ENCODE measurements at regions not wholly inside any gene's neighbourhood (a gene's known extent, or its start where the extent isn't known, plus 50 kb on each side); places are given as distances from the start of the nearest gene placed in this dataset.

GRCh38 chr5:61274511-61274911 is 57.5 kb upstream of the ZSWIM6 start:
- no peak overlapping the region for H2BK120ac ChIP-seq (ENCODE audit: low read depth, low read length)
- no peak overlapping the region for H3K4ac ChIP-seq (ENCODE audit: low read depth, low read length)
- no peaks in the 10 kb centered on the region for H3K79me2 ChIP-seq (ENCODE audit: control insufficient read depth, insufficient read depth, low read length)
- no peak overlapping the region for H4K5ac ChIP-seq (ENCODE audit: low read length)
- H3K56ac ChIP-seq (ENCODE audit: low read length): no peak overlapping the region
- H4K8ac ChIP-seq (ENCODE audit: low read depth, low read length): no peak overlapping the region
- H3K36me3 ChIP-seq (ENCODE audit: control insufficient read depth, insufficient read depth, low read length): no peaks in the 10 kb centered on the region
- no peak overlapping the region for H3K18ac ChIP-seq (ENCODE audit: low read length)
- peaks cover 9% of the 10 kb centered on the region for H3K4me1 ChIP-seq (ENCODE audit: control insufficient read depth, low read depth, low read length)
- H3K23ac ChIP-seq (ENCODE audit: low read length): no peak overlapping the region
- DNase-seq: no peak
- H3K4me2 ChIP-seq (ENCODE audit: low read length): no peak overlapping the region
- no peaks in the 10 kb centered on the region for H3K79me1 ChIP-seq (ENCODE audit: low read length)
- H3K4me3 ChIP-seq (ENCODE audit: low read length): no peak overlapping the region
- no peak overlapping the region for H2BK15ac ChIP-seq (replicated peaks; ENCODE audit: low read depth)
- no peak overlapping the region for H2AK5ac ChIP-seq (ENCODE audit: low read length)
- H2BK5ac ChIP-seq (ENCODE audit: low read length): no peak overlapping the region
- H3K9ac ChIP-seq (ENCODE audit: low read length): no peak overlapping the region
- H3K27ac ChIP-seq (ENCODE audit: low read depth, low read length): no peak overlapping the region
- H3K27me3 ChIP-seq (ENCODE audit: insufficient read depth, low read length, poor library complexity): no peaks in the 10 kb centered on the region

DNA sequence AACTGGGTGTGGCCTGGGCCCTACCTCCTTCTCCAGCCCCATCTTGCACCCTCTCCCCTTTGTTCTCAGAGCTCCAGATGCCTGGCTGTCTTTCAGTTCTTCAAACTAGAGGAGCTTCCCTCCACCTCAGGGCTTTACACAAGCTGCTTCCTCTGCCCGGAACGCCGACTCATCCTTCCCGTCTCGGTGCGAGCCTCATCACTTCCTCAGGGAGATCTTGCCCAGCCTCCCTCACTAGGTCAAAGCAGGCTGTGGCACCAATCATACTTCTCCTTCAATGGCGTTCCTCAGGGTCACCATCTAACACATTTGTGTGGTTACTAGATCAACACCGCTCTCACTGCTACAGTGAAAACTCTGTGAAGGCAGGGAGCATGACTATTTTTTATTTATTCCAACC is 56.2 kb upstream of the ZSWIM6 start:
- H3K4me2 ChIP-seq (ENCODE audit: low read length): no peak overlapping the region
- H3K23ac ChIP-seq (ENCODE audit: low read length): no peak overlapping the region
- peak overlapping the region; percentile 6 for H3K56ac ChIP-seq (ENCODE audit: low read length)
- no peak overlapping the region for H2BK120ac ChIP-seq (ENCODE audit: low read depth, low read length)
- no peaks in the 10 kb centered on the region for H3K27me3 ChIP-seq (ENCODE audit: insufficient read depth, low read length, poor library complexity)
- H4K8ac ChIP-seq (ENCODE audit: low read depth, low read length): no peak overlapping the region
- H2AK5ac ChIP-seq (ENCODE audit: low read length): no peak overlapping the region
- no peaks in the 10 kb centered on the region for H3K79me1 ChIP-seq (ENCODE audit: low read length)
- H3K18ac ChIP-seq (ENCODE audit: low read length): no peak overlapping the region
- no peaks in the 10 kb centered on the region for H3K79me2 ChIP-seq (ENCODE audit: control insufficient read depth, insufficient read depth, low read length)
- peaks cover 9% of the 10 kb centered on the region for H3K4me1 ChIP-seq (ENCODE audit: control insufficient read depth, low read depth, low read length)
- DNase-seq: peak; percentile 72
- H4K5ac ChIP-seq (ENCODE audit: low read length): no peak overlapping the region
- H3K36me3 ChIP-seq (ENCODE audit: control insufficient read depth, insufficient read depth, low read length): no peaks in the 10 kb centered on the region
- H3K4ac ChIP-seq (ENCODE audit: low read depth, low read length): no peak overlapping the region
- no peak overlapping the region for H3K27ac ChIP-seq (ENCODE audit: low read depth, low read length)
- WGBS (ENCODE audit: extremely low coverage, insufficient coverage, low lambda C conversion rate): no CpG with 5 or more reads among the region's 8 CpGs
- no peak overlapping the region for H3K9ac ChIP-seq (ENCODE audit: low read length)
- H3K4me3 ChIP-seq (ENCODE audit: low read length): no peak overlapping the region
- no peak overlapping the region for H2BK15ac ChIP-seq (replicated peaks; ENCODE audit: low read depth)
- H2BK5ac ChIP-seq (ENCODE audit: low read length): no peak overlapping the region

- no peak overlapping the region for H3K18ac ChIP-seq (ENCODE audit: low read length)
- no CpG with 5 or more reads among the region's 2 CpGs for WGBS (ENCODE audit: extremely low coverage, insufficient coverage, low lambda C conversion rate)
- H2BK5ac ChIP-seq (ENCODE audit: low read length): no peak overlapping the region
- no peaks in the 10 kb centered on the region for H3K27me3 ChIP-seq (ENCODE audit: insufficient read depth, low read length, poor library complexity)
- no peak overlapping the region for H3K27ac ChIP-seq (ENCODE audit: low read depth, low read length)
- H4K5ac ChIP-seq (ENCODE audit: low read length): no peak overlapping the region
- H2BK15ac ChIP-seq (replicated peaks; ENCODE audit: low read depth): no peak overlapping the region
- H3K4me1 ChIP-seq (ENCODE audit: control insufficient read depth, low read depth, low read length): peaks cover 9% of the 10 kb centered on the region
- H3K4ac ChIP-seq (ENCODE audit: low read depth, low read length): no peak overlapping the region
- H2AK5ac ChIP-seq (ENCODE audit: low read length): no peak overlapping the region
- no peak overlapping the region for H3K4me3 ChIP-seq (ENCODE audit: low read length)
- no peak overlapping the region for H3K56ac ChIP-seq (ENCODE audit: low read length)
- no peak overlapping the region for H3K23ac ChIP-seq (ENCODE audit: low read length)
- no peak overlapping the region for H3K4me2 ChIP-seq (ENCODE audit: low read length)
- no peak overlapping the region for H2BK120ac ChIP-seq (ENCODE audit: low read depth, low read length)
- no peak overlapping the region for H4K8ac ChIP-seq (ENCODE audit: low read depth, low read length)
- H3K79me1 ChIP-seq (ENCODE audit: low read length): no peaks in the 10 kb centered on the region
- no peak overlapping the region for H3K9ac ChIP-seq (ENCODE audit: low read length)
- H3K36me3 ChIP-seq (ENCODE audit: control insufficient read depth, insufficient read depth, low read length): no peaks in the 10 kb centered on the region
- no peaks in the 10 kb centered on the region for H3K79me2 ChIP-seq (ENCODE audit: control insufficient read depth, insufficient read depth, low read length)
- peak; percentile 78 for DNase-seq
Measured at GRCh38 chr5:61277190-61277589, 54.9 kb upstream of the ZSWIM6 start.

GRCh38 chr5:61277781-61278180 is 54.3 kb upstream of the ZSWIM6 start:
- Histone ChIP-seq H3K18ac (ENCODE audit: low read length) (no peak overlapping the region), H4K5ac (ENCODE audit: low read length) (no peak overlapping the region), H3K79me1 (ENCODE audit: low read length) (no peaks in the 10 kb centered on the region), H3K4ac (ENCODE audit: low read depth, low read length) (no peak overlapping the region), H3K36me3 (ENCODE audit: control insufficient read depth, insufficient read depth, low read length) (no peaks in the 10 kb centered on the region), H3K9ac (ENCODE audit: low read length) (no peak overlapping the region), H3K4me1 (ENCODE audit: control insufficient read depth, low read depth, low read length) (peaks cover 9% of the 10 kb centered on the region), H2BK15ac (replicated peaks; ENCODE audit: low read depth) (no peak overlapping the region), H3K4me3 (ENCODE audit: low read length) (no peak overlapping the region), H3K56ac (ENCODE audit: low read length) (no peak overlapping the region), H3K27ac (ENCODE audit: low read depth, low read length) (no peak overlapping the region), H2AK5ac (ENCODE audit: low read length) (no peak overlapping the region), H3K23ac (ENCODE audit: low read length) (no peak overlapping the region), H3K79me2 (ENCODE audit: control insufficient read depth, insufficient read depth, low read length) (no peaks in the 10 kb centered on the region), H2BK5ac (ENCODE audit: low read length) (no peak overlapping the region), H3K27me3 (ENCODE audit: insufficient read depth, low read length, poor library complexity) (no peaks in the 10 kb centered on the region), H3K4me2 (ENCODE audit: low read length) (no peak overlapping the region), H4K8ac (ENCODE audit: low read depth, low read length) (no peak overlapping the region), H2BK120ac (ENCODE audit: low read depth, low read length) (no peak overlapping the region)
- no peak for DNase-seq
- no CpG with 5 or more reads among the region's 8 CpGs for WGBS (ENCODE audit: extremely low coverage, insufficient coverage, low lambda C conversion rate)

- Histone ChIP-seq H3K27me3 (ENCODE audit: insufficient read depth, low read length, poor library complexity) (no peaks in the 10 kb centered on the region), H3K4me1 (ENCODE audit: control insufficient read depth, low read depth, low read length) (peaks cover 9% of the 10 kb centered on the region), H3K79me2 (ENCODE audit: control insufficient read depth, insufficient read depth, low read length) (no peaks in the 10 kb centered on the region), H3K79me1 (ENCODE audit: low read length) (no peaks in the 10 kb centered on the region), H2BK15ac (replicated peaks; ENCODE audit: low read depth) (no peak overlapping the region), H3K36me3 (ENCODE audit: control insufficient read depth, insufficient read depth, low read length) (no peaks in the 10 kb centered on the region), H3K18ac (ENCODE audit: low read length) (no peak overlapping the region), H3K4me2 (ENCODE audit: low read length) (no peak overlapping the region), H2AK5ac (ENCODE audit: low read length) (no peak overlapping the region), H4K5ac (ENCODE audit: low read length) (no peak overlapping the region), H3K56ac (ENCODE audit: low read length) (no peak overlapping the region), H3K4ac (ENCODE audit: low read depth, low read length) (no peak overlapping the region), H3K23ac (ENCODE audit: low read length) (no peak overlapping the region), H3K9ac (ENCODE audit: low read length) (no peak overlapping the region), H2BK120ac (ENCODE audit: low read depth, low read length) (no peak overlapping the region), H3K27ac (ENCODE audit: low read depth, low read length) (no peak overlapping the region), H2BK5ac (ENCODE audit: low read length) (no peak overlapping the region), H4K8ac (ENCODE audit: low read depth, low read length) (no peak overlapping the region), H3K4me3 (ENCODE audit: low read length) (no peak overlapping the region)
- DNase-seq: peak; percentile 53
- no CpG with 5 or more reads among the region's 2 CpGs for WGBS (ENCODE audit: extremely low coverage, insufficient coverage, low lambda C conversion rate)
Measured at GRCh38 chr5:61279725-61280124, 52.3 kb upstream of the ZSWIM6 start.

DNA sequence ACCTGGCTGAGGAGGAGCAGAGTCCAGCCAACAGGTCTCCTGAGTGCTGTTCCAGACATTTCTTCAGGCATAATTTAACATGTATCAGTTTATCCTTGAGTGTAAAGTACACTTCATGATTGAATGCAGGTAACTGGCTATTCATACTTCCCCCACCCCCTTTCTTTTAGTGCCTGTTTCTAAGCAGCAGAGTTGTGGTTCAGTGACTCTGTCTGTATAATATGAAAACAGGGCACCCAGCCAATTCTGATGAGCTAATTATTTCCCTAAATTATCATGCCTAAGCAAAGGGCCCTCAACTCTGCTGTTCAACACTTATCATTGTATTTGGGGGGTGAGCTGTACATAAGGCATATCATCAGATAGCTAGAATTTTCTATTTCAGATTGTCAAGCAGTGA is 51.9 kb upstream of the ZSWIM6 start:
- Histone ChIP-seq H3K79me1 (ENCODE audit: low read length) (no peaks in the 10 kb centered on the region), H2BK5ac (ENCODE audit: low read length) (no peak overlapping the region), H3K27me3 (ENCODE audit: insufficient read depth, low read length, poor library complexity) (no peaks in the 10 kb centered on the region), H2AK5ac (ENCODE audit: low read length) (no peak overlapping the region), H4K8ac (ENCODE audit: low read depth, low read length) (no peak overlapping the region), H3K27ac (ENCODE audit: low read depth, low read length) (no peak overlapping the region), H3K56ac (ENCODE audit: low read length) (no peak overlapping the region), H2BK120ac (ENCODE audit: low read depth, low read length) (no peak overlapping the region), H3K9ac (ENCODE audit: low read length) (no peak overlapping the region), H3K4me3 (ENCODE audit: low read length) (no peak overlapping the region), H2BK15ac (replicated peaks; ENCODE audit: low read depth) (no peak overlapping the region), H3K18ac (ENCODE audit: low read length) (no peak overlapping the region), H3K4me2 (ENCODE audit: low read length) (no peak overlapping the region), H3K23ac (ENCODE audit: low read length) (no peak overlapping the region), H3K79me2 (ENCODE audit: control insufficient read depth, insufficient read depth, low read length) (no peaks in the 10 kb centered on the region), H3K4ac (ENCODE audit: low read depth, low read length) (no peak overlapping the region), H3K36me3 (ENCODE audit: control insufficient read depth, insufficient read depth, low read length) (no peaks in the 10 kb centered on the region), H3K4me1 (ENCODE audit: control insufficient read depth, low read depth, low read length) (peaks cover 8% of the 10 kb centered on the region), H4K5ac (ENCODE audit: low read length) (no peak overlapping the region)
- no peak for DNase-seq
